ENCODE measurements at regions not wholly inside any gene's neighbourhood (a gene's known extent, or its start where the extent isn't known, plus 50 kb on each side); places are given as distances from the start of the nearest gene placed in this dataset.

GRCh38 chr4:130486841-130487240, 1390.9 kb downstream of the C4orf33 start:
- TF ChIP-seq GATA2 (IDR thresholded peaks at IDR 0.05; ENCODE audit: low read depth, low read length) (no peak), GATA3 (IDR thresholded peaks at IDR 0.05; ENCODE audit: low read depth, low read length) (no peak)
